NCI-H510A (cell line): ENCODE measurements at regions not wholly inside any gene's neighbourhood (a gene's known extent, or its start where the extent isn't known, plus 50 kb on each side); places are given as distances from the start of the nearest gene placed in this dataset.
A peak's percentile ranks its signal among the peaks of the same experiment; 100 is the strongest.
"Not testable (repeated sequence)": the region's sequence is repeated elsewhere in the genome, so short reads cannot be mapped to it uniquely, and the experiment has no call there.

ENCODE experiments used
- DNase-seq: peaks from one replicate; lab custom pipeline; 2025; lab: John Stamatoyannopoulos, UW

DNA sequence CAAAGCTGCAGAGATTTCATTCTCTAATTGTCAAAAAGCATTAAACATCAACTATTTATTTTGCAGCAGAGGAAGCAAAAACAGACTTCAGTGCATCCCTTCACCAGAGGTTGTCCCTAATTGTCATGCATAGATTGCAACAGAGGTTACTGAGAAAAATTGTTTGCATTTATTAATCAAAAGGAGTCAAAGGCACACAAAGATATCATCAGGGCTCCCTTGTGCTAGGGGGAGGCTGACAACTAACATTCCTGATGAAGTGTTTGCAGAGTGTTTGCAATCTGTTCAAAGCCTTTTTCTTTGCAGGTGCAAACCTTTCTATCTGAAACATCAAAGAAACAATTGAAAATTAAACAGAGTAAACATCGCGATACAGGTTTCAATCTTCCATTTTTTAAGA is 227.5 kb downstream of the TEX36 start:
- no peak for DNase-seq

DNA sequence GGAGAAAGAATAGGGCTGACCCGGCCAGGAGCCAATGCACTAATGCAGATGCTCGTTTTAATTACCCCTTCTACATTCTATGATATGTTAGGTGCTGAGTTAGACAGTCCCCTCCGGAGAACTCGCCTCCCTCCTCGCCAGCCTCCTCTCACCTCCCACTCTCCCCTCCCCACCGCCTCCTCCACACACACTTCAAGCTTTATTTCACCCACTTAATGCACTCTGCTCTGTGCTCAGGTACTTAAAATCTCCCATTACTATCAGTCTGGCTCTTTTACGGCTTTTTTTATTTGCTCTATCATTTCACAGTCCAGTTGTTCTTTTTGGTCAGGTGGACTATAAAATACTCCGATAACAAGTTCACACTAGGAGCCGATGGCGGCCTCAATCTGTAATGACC is 231.6 kb downstream of the TEX36 start:
- peak; percentile 43 for DNase-seq

DNA sequence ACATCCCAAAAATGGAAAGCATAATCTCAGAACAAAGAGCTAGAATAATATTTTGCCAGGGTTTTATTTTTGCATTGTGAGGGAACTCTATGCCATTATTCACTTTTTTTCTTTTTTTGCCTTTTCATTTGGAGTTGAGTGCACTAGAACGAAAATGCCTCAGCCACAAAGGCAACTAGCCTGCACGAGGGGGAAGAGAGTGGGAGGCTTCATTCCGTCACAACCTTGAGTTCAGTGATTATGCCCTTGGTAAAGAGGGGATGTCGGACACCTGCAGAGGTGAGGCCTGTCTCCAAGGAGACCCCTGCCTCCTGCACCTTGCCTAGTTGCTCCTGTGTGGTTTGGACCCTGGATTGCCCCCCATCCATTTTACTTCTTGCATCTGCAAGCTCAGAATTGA is 232.7 kb downstream of the TEX36 start:
- DNase-seq: no peak

DNA sequence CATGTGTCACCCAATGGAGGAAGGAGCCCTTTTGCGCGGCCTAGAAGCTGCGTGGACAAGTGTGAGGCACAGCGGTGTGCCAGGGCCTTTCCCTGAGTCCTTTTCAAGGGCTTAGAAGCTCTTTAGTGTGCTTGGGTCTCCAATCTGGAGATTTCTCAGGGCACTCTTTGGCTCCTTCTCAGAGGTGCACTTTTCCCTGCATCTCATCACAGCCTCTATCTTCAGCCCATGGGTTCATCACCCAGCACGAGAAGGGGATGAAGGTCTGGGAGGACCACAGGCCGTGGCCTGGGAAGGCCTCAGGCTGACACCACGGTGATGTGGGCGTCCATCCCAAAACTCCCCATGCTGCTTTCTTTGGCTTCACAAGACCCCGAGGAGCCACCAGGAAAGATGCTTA is 233.4 kb downstream of the TEX36 start:
- no peak for DNase-seq

- no peak for DNase-seq
These were observed 234.4 kb downstream of the TEX36 start for GRCh38 chr10:125448596-125448995.

- DNase-seq: no peak
These were observed 238.2 kb downstream of the TEX36 start for GRCh38 chr10:125444790-125445189.

- DNase-seq: no peak
These were observed 240.0 kb downstream of the TEX36 start for GRCh38 chr10:125442856-125443540.

DNA sequence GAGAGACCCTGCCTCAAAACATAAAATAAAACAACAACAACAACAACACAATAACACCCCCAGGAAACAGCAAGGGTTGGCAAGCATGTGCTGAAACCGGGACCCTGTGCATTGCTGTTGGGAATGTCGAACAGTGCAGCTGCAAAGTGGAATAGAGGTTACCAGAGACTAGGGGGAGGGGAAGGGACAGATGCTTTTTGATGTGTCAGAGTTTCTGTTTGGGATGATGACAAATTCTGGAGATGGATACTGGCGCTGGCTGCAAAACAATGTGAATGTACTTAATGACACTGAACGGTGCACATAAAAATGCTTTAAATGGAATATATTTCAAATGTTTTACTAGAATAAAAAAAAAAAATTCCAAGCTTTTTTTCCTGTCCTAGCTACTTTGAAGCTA is 241.8 kb downstream of the TEX36 start:
- DNase-seq: no peak

DNA sequence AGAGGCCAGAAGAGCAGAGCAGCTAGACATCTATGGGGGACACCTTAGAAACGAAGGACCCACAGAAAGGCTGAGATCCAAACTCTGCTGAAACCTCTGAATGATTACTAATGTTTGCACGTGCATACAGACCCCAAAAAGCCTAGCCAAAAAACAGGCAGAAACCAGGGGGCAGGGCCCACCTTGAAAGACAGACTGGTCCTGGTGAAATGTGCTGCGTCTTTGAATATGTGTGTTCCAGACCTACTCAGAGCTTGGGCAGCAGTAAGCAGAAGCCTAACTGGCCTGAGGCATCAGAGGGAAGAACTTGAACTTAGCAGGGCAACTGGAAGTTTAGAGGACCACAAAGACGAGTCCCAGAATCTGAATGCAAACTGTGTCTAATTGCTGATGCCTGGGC is 251.8 kb downstream of the TEX36 start:
- no peak for DNase-seq

GRCh38 chr10:125428054-125428453 is 254.9 kb downstream of the TEX36 start:
- no peak for DNase-seq

GRCh38 chr10:125424191-125424847 is 258.6 kb downstream of the TEX36 start:
- DNase-seq: no peak

DNA sequence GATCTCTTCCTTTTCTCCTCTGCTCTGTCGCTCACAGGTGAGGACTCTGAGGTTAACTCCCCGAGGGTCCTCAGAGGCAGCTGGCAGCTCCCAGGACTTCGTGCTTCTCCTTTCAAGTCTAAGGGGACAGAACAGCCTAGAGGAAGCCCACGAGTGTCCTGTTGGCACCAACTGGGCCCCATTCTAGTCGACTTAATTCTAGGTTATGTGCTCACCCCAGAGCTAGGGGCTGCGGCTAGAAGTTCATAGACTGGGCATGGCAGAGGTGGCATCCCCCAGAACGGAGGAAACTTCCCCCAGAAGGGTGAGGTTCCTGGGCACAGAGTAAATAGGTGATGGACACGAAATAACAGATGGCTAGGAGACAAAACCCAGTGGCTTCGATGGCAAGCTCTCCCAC is 259.4 kb downstream of the TEX36 start:
- no peak for DNase-seq

GRCh38 chr10:125419831-125420230 is 259.5 kb upstream of the CTBP2 start:
- DNase-seq: no peak

DNA sequence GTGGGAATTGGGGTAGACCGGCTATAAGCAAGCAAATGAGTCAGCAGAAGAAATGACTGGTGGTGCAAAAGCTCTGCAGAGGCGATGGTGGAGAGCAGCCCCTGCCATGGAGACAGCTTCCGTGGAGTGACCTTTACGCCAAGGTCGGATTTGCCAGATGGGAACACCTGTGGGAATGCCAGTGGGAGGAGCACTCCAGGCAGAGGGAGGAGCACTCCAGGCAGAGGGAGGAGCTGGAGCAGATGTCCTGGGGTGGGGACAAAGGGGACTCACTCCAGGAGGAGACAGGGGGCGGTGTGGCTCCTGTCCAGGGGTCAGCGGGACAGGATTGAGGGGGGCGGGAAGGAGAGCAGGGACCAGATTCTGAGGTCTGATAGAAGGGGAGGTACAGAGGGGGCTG is 258.8 kb upstream of the CTBP2 start:
- no peak for DNase-seq

GRCh38 chr10:125417605-125418004 is 257.2 kb upstream of the CTBP2 start:
- DNase-seq: no peak

DNA sequence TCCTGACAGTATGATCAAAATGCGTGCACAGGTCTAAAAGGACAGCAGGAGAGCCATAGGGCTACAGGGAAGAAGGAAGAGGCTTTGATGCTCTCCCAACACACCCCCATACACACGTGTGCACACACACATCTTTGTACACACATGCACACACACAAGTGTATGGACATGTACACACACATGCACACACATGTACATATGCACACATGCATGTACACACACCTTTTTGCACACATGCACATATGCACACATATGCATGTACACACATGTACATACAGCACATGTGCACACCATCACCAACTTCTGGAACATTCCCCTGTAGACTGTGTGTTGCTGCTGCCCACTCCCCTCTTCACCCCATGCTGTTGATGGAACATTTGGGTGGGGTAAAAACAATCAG is 255.6 kb upstream of the CTBP2 start:
- no peak for DNase-seq

DNA sequence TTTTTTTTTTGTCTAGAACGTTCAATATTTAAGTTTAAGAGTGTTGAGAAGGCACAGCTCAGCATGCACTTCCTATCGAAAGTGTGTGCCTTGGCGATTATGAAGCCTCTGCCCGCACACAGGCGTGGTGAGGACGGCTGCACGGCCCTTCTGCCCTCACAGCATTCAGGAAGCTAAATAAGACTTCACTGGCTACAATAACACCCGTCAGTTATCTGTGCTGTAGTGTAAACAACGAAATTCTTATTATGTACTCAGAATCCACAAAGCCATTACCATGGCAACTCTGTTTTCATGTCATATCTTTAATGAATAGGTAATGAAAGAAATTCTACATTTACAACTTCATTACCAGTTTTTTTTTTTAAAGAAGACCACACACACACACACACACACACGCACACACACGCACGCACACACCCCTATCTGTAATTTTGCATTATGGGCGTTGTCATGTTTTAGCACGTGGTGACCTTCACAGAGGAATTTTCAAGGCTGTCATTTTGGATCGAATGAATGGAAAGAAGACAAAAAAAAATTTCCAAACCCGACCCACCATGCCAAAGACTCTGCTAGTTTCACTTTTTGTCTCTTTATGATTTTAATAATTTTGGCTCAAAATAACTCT is 254.8 kb upstream of the CTBP2 start:
- DNase-seq: no peak

- DNase-seq: no peak
These were observed 251.4 kb upstream of the CTBP2 start for GRCh38 chr10:125411724-125412123.

DNA sequence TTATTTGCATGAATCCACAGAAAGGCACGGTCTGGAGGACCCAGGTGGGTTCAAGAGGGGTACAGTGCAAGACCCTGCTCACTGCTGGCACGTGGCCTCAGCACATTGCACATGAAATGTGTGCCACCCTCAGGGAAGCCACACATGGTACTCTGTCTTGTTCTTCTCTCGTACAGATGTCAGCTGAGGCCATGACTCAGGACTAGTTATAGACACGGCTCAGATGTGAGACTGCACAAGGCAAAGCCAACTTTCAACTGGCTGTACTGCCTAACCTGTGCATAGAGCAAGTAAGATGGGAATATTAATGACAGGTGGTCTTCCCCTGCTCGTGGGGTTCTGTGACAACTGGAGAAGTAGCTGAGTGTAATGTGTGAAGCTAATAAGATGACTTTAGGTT is 249.4 kb upstream of the CTBP2 start:
- DNase-seq: no peak

GRCh38 chr10:125407557-125407956 is 247.2 kb upstream of the CTBP2 start:
- no peak for DNase-seq

DNA sequence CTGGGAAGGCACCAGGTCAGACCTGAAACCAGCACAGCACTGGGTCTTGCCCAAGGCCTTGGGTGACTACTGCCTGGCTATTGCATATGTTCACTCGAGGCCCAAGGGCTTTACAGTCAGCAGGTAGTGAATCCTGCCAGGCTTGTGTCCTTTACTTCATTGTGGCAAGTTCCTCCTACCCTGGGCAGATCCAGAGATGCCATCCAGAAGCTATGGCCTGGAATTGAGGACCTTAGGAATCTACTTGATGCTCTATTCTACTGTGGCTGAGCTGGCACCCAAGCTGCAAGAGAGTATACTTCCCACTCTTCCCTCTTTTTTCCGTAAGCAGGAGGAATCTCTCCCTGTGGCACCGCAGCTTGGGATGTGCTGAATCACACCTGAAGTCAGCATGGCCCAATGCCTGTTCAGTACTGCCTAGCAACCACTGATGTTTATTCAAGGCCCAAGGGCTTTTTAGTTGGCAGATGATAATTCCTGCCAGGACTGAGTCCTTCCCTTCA is 246.7 kb upstream of the CTBP2 start:
- DNase-seq: peak; percentile 40

- not testable (repeated sequence) for DNase-seq
These were observed 244.5 kb upstream of the CTBP2 start for GRCh38 chr10:125404902-125405301.

DNA sequence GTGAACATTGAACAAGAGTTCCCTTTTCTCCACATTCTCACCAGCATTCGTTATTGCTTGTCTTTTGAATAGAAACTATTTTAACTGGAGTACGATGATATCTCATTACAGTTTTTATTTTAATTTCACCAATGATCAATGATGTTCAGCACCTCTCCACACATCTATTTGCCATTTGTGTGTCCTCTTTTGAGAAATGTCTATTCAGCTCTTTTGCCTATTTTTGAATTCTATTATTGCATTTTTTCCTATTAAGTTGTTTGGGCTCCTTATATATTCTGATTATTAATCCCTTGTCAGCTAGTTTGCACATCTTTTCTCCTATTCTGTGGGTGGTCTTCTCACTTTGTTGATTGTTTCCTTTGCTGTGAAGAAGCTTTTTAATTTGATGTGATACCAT is 241.1 kb upstream of the CTBP2 start:
- DNase-seq: no peak
